ENCODE measurements at regions not wholly inside any gene's neighbourhood (a gene's known extent, or its start where the extent isn't known, plus 50 kb on each side); places are given as distances from the start of the nearest gene placed in this dataset.

DNA sequence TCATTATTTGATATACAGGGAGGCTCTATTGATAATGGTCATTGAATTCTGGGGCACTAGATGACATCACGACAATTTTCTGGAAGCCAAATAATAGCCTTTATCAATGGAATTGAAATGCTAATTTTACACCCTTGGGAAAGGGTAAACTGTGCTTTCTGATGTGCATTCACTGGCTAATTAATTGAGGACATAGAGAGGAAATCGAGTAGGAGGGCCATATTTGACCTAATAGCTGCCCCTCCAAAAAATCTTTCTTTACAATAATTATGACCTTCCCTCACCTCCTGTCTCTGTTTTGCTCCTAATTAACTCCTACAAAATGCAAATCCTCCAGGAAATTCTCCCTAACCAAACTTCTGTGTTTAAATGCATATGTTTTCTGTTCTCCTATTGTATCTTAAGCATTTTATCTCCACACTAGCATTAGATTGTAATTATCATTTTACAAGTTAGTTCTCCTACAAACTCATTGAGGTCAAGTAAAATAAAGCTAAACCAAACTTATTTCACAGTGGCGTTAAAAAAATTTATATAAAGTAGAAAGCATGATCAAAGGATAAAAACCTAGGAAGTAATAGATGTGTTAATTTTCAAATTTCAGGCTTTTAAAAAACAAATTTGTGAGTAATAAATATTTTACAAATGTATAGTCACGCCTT lies 1414.0 kb upstream of the AGA start:
- DNase-seq = no peak

DNA sequence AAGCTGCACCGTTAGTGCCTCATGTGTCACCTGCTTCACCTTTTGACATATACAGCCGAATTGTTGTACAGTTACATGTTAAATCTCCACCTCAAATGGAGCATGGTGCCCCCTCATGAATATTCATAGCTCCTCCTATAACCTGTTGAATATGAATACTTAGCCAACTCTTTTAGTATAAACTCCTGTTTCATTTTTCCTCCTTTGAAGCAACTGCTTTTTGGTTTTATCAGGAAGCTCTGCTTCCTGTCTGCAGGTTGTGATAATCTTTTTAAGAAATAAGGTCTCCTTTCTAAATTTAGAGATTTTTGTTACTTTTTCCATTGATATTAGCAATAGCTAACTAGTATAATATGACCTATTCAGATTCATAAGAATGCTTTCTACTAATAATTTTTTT lies 1429.2 kb upstream of the AGA start:
- no peak for DNase-seq

GRCh38 chr4:178881937-178882336 lies 1439.7 kb upstream of the AGA start:
- DNase-seq = no peak

GRCh38 chr4:178894126-178894525 lies 1451.9 kb upstream of the AGA start:
- DNase-seq = no peak

GRCh38 chr4:178899084-178899483 lies 1456.8 kb upstream of the AGA start:
- DNase-seq = no peak

GRCh38 chr4:178917756-178918155 lies 1475.5 kb upstream of the AGA start:
- DNase-seq = no peak

DNA sequence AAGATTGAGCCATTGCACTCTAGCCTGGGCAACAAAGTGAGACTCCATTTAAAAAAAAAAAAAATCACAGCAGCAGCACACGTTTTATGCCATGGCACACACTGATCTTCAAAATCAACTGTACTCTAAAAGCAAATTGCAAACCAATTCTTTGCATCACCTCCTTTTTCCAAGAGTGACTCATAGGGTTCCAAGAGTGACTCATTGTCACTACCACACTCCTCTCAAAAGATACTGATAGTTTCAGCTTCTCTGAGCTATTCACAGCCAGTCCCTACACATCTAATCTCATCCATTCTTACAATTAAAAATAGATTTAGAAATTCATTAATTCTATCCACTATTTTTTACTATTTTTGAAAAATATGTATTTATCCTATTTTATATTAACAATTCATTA lies 1494.9 kb upstream of the AGA start:
- no peak for DNase-seq

- DNase-seq = no peak
Measured at GRCh38 chr4:178941975-178942374, 1499.7 kb upstream of the AGA start.

GRCh38 chr4:178953447-178954120 lies 1511.3 kb upstream of the AGA start:
- no peak for DNase-seq

DNA sequence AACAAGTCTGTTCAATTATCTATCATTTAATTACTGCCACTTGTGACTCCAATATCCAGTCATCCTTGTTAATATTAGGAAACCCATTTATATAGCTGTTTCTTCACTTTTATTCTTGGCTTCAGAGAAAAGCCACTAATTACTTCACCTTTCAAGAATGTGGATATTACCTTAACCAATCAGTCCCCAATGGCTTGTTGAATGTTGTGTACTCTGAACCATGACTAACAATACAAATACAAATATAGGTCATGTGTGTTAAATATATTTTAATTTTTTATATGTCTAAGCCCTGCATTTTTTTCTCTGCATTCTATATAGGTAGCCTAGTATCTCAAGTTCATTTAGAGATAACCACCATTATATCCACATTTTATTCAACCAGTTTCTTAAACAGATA lies 1513.4 kb upstream of the AGA start:
- no peak for DNase-seq

GRCh38 chr4:178958725-178959440 lies 1516.6 kb upstream of the AGA start:
- no peak for DNase-seq

DNA sequence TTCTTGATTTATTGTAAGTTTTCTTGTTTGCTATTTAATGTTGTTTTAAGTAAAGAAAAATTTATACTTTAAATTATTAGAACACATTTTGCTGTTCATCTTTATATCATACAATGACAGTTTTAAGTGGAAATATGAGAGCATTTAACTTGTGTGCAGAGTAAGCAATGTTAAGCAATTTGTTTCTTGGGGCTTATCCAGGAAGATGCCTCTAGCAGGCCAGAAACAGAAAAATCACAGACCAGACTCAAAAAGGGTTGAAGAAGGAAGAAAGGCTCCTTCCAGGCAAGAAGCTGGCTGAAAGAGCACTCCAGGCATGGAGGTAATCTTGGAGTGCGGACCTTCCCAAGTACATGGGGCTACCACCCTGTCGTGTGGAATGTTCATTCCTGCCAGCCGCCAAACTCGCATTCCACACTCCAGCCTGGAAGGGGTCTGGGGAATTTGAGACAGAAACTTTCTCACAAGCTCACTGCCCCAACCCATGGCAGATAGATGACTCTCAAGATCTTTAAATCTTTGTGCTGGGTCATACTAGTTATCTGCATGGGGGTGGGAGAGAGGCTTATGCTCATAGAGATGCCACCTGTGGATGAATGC lies 1521.3 kb upstream of the AGA start:
- DNase-seq = no peak

- DNase-seq = no peak
Measured at GRCh38 chr4:178966644-178967043, 1524.4 kb upstream of the AGA start.

GRCh38 chr4:178970433-178971140 lies 1528.3 kb upstream of the AGA start:
- DNase-seq = no peak

DNA sequence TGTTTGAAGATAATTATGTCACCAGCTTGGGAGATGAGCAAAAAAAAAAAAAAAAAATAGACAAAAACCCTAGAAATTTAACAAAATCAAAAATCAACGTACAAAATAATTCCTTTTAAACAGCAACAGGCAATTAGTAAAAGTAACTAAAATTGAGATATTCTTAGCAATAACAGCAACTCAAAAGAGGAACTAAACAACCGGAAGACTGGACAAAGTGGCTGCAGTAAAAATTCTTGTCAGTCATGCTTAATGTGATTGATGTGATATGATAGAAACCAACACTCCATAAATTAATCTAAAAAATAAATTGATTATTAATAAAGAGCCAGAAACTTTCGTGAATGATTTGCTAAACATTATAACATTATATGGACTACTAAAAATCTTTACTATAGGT lies 1534.6 kb upstream of the AGA start:
- no peak for DNase-seq

GRCh38 chr4:178993306-178993705 lies 1551.1 kb upstream of the AGA start:
- DNase-seq = no peak

GRCh38 chr4:179001918-179002317 lies 1559.7 kb upstream of the AGA start:
- no peak for DNase-seq

DNA sequence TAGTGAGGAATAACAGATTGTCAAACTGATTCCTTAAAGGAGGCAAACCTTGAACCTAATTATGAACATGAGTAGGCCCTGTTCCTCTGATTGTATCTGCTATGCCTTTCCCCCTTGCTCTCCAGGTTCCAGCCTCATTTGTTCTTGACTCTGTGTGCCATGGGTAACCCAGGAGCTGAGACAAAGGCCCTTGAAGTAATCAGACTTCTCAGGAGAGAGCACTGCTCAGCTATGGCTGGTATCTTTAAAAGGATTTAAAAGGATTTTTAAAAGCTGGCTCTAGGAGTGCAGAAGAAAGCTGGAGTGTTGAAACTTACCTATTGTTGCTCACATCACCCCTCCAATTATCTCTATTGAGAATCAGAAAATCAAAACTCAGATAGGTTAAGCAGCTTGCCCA lies 1565.5 kb upstream of the AGA start:
- DNase-seq = no peak

GRCh38 chr4:179017581-179017980 lies 1575.3 kb upstream of the AGA start:
- no peak for DNase-seq

DNA sequence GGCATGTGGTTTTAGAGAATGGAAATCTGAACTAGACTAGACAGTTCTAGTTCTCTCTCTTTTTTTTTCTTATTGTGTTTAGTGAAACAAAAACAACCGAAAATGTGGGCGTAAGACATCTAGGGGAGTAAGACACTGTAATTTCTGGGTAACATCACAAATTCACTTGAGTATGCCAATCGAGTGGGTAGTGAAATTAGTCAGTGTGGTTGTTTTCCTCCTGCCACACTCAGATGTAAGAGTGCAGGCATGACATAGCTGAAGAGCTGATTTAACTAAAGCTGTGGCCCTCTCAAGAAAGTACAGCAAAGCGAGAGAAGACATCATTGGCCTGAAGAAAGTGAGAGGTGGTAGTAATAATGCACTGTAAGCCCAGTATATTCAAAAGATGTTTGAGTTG lies 1585.3 kb upstream of the AGA start:
- no peak for DNase-seq

- DNase-seq = no peak
Measured at GRCh38 chr4:179028321-179028720, 1586.1 kb upstream of the AGA start.

- no peak for DNase-seq
Measured at GRCh38 chr4:179029683-179030082, 1587.4 kb upstream of the AGA start.

DNA sequence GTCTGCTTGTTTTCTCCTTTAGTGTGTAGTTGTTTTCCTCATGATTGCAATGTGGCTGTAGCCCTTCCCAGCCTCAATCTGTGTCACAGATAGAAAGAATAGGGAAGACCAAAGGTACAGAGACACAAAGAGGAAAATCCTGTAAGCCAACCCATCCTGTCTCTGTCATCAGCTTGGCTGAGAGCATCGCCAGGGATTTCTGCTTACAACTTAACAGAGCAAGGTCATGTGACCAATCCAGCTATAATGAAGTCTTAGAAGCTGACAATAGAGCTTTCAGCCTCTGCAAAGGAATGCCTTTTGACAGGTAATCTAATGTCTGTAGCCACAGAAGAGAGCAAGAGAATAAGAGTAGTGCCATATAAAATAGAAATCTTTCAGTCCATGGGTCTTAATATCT lies 1598.0 kb upstream of the AGA start:
- DNase-seq = no peak

All from activated naive CD4-positive, alpha-beta T cell (primary cell).